ENCODE measurements at regions not wholly inside any gene's neighbourhood (a gene's known extent, or its start where the extent isn't known, plus 50 kb on each side); places are given as distances from the start of the nearest gene placed in this dataset.

DNA sequence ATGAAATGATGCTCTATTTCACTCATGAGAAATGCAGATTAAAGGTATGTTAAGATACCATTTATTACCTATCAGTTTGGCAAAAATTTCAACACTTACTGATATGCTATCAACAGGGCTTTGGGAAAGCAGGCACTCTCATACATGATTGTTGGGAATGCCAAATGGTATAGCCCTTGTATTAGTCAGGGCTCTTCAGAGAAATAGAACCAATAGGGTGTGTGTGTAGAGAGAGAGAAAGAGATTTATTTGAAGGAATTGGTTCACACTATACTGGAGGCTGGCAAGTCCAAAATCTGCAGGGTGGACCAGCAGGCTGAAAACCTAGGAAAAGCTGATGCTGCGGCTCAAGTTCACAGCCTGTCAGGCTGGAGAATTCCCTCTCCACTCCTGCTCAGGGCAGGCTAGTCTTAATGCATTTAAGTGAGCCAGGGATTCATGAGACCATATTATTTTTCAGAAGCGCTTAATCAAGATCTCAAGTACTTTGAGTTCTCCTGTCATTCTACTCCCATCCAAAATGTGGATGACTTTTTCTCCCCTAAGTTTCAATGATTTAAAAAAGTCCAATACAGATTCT is 72.4 kb downstream of the NHLRC3 start:
- H3K36me3 Mint-ChIP-seq: no peaks in the 10 kb centered on the region
- POLR2A ChIA-PET: no interaction called here
- intact Hi-C loops (cut with micrococcal nuclease): no loop called here

DNA sequence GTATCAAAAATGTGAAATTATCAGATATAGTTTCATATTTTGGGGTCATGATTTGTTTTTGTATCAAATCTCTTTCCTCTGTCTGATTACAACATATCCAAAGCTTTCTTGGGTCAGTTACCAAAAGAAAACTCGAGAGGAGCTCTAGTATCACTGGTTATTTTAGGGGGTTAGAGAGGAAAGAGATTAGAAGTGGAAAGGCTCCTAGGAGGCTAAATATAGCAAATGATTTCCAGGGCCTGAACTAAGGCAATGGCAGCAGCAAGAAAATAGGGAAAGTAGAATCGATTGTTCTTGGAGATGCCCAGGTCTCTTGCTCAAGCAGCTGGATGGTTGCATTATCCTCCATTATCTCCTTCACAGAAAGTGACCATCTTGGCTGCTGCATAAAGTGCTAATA is 72.9 kb downstream of the NHLRC3 start:
- H3K36me3 ChIP-seq (ENCODE audit: control insufficient read depth in 2 of 3, insufficient read depth in 3 of 3, low read length in 3 of 3): no peaks in the 10 kb centered on the region
- no peak overlapping the region for H3K27ac ChIP-seq (ENCODE audit: low read depth, low read length)
- ATAC-seq (no peak), DNase-seq (no peak)
- no peaks in the 10 kb centered on the region for H3K4me1 Mint-ChIP-seq
- H3K9me3 Mint-ChIP-seq: peaks cover 0 to 13% (median 2%) of the 10 kb centered on the region in 11 donors
- intact Hi-C loops (cut with micrococcal nuclease): no loop called here
- no peak overlapping the region for H3K4me3 ChIP-seq (ENCODE audit: low read length)
- no peak overlapping the region for H3K27ac Mint-ChIP-seq
- CTCF ChIA-PET: no interaction called here
- no peaks in the 10 kb centered on the region for H3K9me3 ChIP-seq (ENCODE audit: control insufficient read depth in 2 of 3, low read length in 3 of 3)
- no peaks in the 10 kb centered on the region for H3K36me3 Mint-ChIP-seq
- POLR2A ChIA-PET: no interaction called here
- no peak overlapping the region for H3K4me3 Mint-ChIP-seq
- H3K27me3 ChIP-seq (ENCODE audit: control insufficient read depth in 2 of 2, insufficient read depth in 2 of 2, low read length in 2 of 2): no peaks in the 10 kb centered on the region
- no peaks in the 10 kb centered on the region for H3K4me1 ChIP-seq (ENCODE audit: control insufficient read depth in 2 of 2, insufficient read depth in 2 of 2, low read length in 2 of 2)
- H3K27me3 Mint-ChIP-seq: peaks cover 9 to 22% (median 18%) of the 10 kb centered on the region in 5 donors

More for the DNA sequence above, 72.4 kb downstream of the NHLRC3 start:
- no peaks in the 10 kb centered on the region for H3K4me1 ChIP-seq (ENCODE audit: control insufficient read depth in 2 of 2, insufficient read depth in 2 of 2, low read length in 2 of 2)
- Mint-ChIP-seq H3K27me3 (peaks cover 13 to 21% (median 19%) of the 10 kb centered on the region in 5 donors), H3K4me3 (no peak overlapping the region), H3K27ac (no peak overlapping the region), H3K9me3 (peaks cover 0 to 8% (median 2%) of the 10 kb centered on the region in 11 donors), H3K4me1 (no peaks in the 10 kb centered on the region)
- no peak overlapping the region for H3K4me3 ChIP-seq (ENCODE audit: low read length)
- H3K27me3 ChIP-seq (ENCODE audit: control insufficient read depth in 2 of 2, insufficient read depth in 2 of 2, low read length in 2 of 2): no peaks in the 10 kb centered on the region
- H3K27ac ChIP-seq (ENCODE audit: low read depth, low read length): no peak overlapping the region
- DNase-seq: no peak
- H3K9me3 ChIP-seq (ENCODE audit: control insufficient read depth in 2 of 3, low read length in 3 of 3): no peaks in the 10 kb centered on the region
- ATAC-seq: no peak
- CTCF ChIA-PET: no interaction called here
- no peaks in the 10 kb centered on the region for H3K36me3 ChIP-seq (ENCODE audit: control insufficient read depth in 2 of 3, insufficient read depth in 3 of 3, low read length in 3 of 3)

DNA sequence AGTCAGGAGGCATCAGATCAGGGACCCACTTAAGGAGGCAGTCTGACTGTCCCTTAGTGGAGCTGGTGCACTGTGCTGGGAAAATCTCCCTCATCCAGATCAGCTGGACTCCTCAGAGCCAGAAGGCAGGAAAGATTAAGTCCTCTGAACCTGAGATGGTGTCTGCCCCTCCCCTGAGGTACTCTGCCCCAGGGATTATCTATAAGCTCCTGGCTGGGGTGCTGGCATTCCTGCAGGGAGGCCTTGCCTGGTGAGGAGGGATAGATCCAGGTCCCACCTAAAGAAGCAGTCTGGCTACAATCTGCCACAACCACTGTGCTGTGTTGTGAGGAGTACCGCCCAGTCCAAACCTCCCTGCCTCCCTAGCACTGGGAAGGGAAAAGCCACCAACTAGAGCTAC is 81.2 kb downstream of the NHLRC3 start:
- Mint-ChIP-seq H3K27me3 (peaks cover 14 to 33% (median 23%) of the 10 kb centered on the region in 5 donors), H3K4me1 (no peaks in the 10 kb centered on the region), H3K9me3 (peaks cover 4 to 23% (median 7%) of the 10 kb centered on the region in 11 donors), H3K36me3 (peaks cover 0 to 4% (median 0%) of the 10 kb centered on the region in 5 donors), H3K4me3 (no peak overlapping the region), H3K27ac (no peak overlapping the region)
- DNase-seq (no peak), ATAC-seq (no peak)
- intact Hi-C loops (cut with micrococcal nuclease): no loop called here
- H3K9me3 ChIP-seq (ENCODE audit: control insufficient read depth in 2 of 3, low read length in 3 of 3): no peaks in the 10 kb centered on the region
- H3K36me3 ChIP-seq (ENCODE audit: control insufficient read depth in 2 of 3, insufficient read depth in 3 of 3, low read length in 3 of 3): no peaks in the 10 kb centered on the region
- no peak overlapping the region for H3K27ac ChIP-seq (ENCODE audit: low read depth, low read length)
- POLR2A ChIA-PET: no interaction called here
- H3K4me3 ChIP-seq (ENCODE audit: low read length): no peak overlapping the region
- H3K4me1 ChIP-seq (ENCODE audit: control insufficient read depth in 2 of 2, insufficient read depth in 2 of 2, low read length in 2 of 2): no peaks in the 10 kb centered on the region
- CTCF ChIA-PET: no interaction called here
- no peaks in the 10 kb centered on the region for H3K27me3 ChIP-seq (ENCODE audit: control insufficient read depth in 2 of 2, insufficient read depth in 2 of 2, low read length in 2 of 2)

DNA sequence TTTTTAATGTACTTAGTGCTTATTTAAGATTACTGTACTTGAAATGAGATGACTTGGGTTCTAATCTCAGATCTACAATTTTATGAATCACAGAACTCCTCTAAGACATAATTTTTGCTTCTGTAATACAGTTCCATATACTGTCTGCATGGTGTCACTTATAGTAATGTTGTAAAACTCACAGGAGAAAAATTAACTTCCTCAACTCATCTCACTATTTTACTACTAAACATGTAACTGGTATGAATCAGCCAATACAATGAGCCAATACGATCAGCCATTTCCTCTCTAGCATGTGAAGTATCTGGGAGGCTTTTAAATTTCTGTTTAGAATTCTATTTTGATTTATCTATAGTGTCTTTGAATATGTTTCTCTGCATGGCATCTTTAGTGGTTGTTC is 85.3 kb downstream of the NHLRC3 start:
- no peaks in the 10 kb centered on the region for H3K4me1 ChIP-seq (ENCODE audit: control insufficient read depth in 2 of 2, insufficient read depth in 2 of 2, low read length in 2 of 2)
- H3K27me3 ChIP-seq (ENCODE audit: control insufficient read depth in 2 of 2, insufficient read depth in 2 of 2, low read length in 2 of 2): no peaks in the 10 kb centered on the region
- no peak overlapping the region for H3K4me3 Mint-ChIP-seq
- peaks cover 0 to 3% (median under 1%) of the 10 kb centered on the region in 11 donors for H3K9me3 Mint-ChIP-seq
- no peaks in the 10 kb centered on the region for H3K4me1 Mint-ChIP-seq
- H3K27me3 Mint-ChIP-seq: peaks cover 2 to 19% (median 13%) of the 10 kb centered on the region in 5 donors
- no peak overlapping the region for H3K27ac ChIP-seq (ENCODE audit: low read depth, low read length)
- ChIA-PET POLR2A (no interaction called here), CTCF (no interaction called here)
- intact Hi-C loops (cut with micrococcal nuclease): no loop called here
- ATAC-seq (no peak), DNase-seq (no peak)
- no peak overlapping the region for H3K4me3 ChIP-seq (ENCODE audit: low read length)
- no peaks in the 10 kb centered on the region for H3K36me3 ChIP-seq (ENCODE audit: control insufficient read depth in 2 of 3, insufficient read depth in 3 of 3, low read length in 3 of 3)
- H3K27ac Mint-ChIP-seq: no peak overlapping the region
- H3K9me3 ChIP-seq (ENCODE audit: control insufficient read depth in 2 of 3, low read length in 3 of 3): no peaks in the 10 kb centered on the region
- no peaks in the 10 kb centered on the region for H3K36me3 Mint-ChIP-seq

DNA sequence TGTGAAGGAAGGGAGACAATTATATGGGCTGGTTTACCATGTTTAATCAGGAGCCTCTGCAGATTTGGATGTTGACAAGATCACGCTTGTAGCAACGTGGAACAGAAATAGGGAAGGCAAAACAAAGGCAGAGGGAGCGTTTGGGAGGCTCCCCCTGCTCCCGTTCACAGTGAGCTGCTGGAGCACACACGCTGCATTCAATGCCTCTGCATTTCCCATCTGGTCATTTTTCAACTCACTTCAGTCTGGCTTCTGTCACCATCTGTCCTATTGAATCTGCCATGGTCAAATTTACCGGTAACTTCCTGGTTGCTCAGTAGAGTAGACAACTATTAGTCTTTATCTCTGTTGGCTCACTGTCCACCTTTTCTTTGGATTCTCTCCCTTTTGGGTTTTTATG is 91.0 kb downstream of the NHLRC3 start:
- Histone ChIP-seq H3K4me1 (ENCODE audit: control insufficient read depth in 2 of 2, insufficient read depth in 2 of 2, low read length in 2 of 2) (no peaks in the 10 kb centered on the region), H3K27me3 (ENCODE audit: control insufficient read depth in 2 of 2, insufficient read depth in 2 of 2, low read length in 2 of 2) (no peaks in the 10 kb centered on the region), H3K4me3 (ENCODE audit: low read length) (no peak overlapping the region), H3K36me3 (ENCODE audit: control insufficient read depth in 2 of 3, insufficient read depth in 3 of 3, low read length in 3 of 3) (no peaks in the 10 kb centered on the region), H3K9me3 (ENCODE audit: control insufficient read depth in 2 of 3, low read length in 3 of 3) (no peaks in the 10 kb centered on the region), H3K27ac (ENCODE audit: low read depth, low read length) (no peak overlapping the region)
- ChIA-PET POLR2A (no interaction called here), CTCF (no interaction called here)
- no peaks in the 10 kb centered on the region for H3K4me1 Mint-ChIP-seq
- H3K27me3 Mint-ChIP-seq: peaks cover 2 to 21% (median 13%) of the 10 kb centered on the region in 5 donors
- intact Hi-C loops (cut with micrococcal nuclease): no loop called here
- H3K9me3 Mint-ChIP-seq: no peaks in the 10 kb centered on the region
- ATAC-seq: no peak
- H3K36me3 Mint-ChIP-seq: no peaks in the 10 kb centered on the region
- no peak overlapping the region for H3K4me3 Mint-ChIP-seq
- no peak for DNase-seq
- H3K27ac Mint-ChIP-seq: no peak overlapping the region

DNA sequence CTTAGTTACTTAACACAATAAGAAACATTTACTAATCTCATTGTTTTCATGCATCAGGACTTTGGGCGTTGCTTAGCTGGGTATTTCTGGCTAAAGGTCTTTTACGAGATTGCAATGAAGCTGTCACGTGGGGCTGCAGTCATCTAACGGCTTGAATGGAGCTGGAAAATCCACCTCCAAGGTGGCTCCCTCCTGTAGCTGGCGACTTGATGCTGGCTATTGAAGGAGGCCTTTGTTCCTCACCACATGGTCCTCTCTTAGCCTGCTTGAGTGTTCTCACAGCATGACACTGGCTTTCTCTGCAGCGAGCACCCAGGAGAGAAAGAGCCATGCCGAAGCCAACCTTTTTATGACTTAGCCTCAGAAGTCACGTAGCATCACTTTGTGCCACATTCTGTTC is 92.0 kb downstream of the NHLRC3 start:
- no peaks in the 10 kb centered on the region for H3K36me3 ChIP-seq (ENCODE audit: control insufficient read depth in 2 of 3, insufficient read depth in 3 of 3, low read length in 3 of 3)
- Mint-ChIP-seq H3K36me3 (no peaks in the 10 kb centered on the region), H3K4me3 (no peak overlapping the region), H3K27ac (no peak overlapping the region), H3K27me3 (peaks cover 2 to 28% (median 16%) of the 10 kb centered on the region in 5 donors), H3K9me3 (no peaks in the 10 kb centered on the region), H3K4me1 (no peaks in the 10 kb centered on the region)
- no peaks in the 10 kb centered on the region for H3K27me3 ChIP-seq (ENCODE audit: control insufficient read depth in 2 of 2, insufficient read depth in 2 of 2, low read length in 2 of 2)
- POLR2A ChIA-PET: no interaction called here
- no peak for ATAC-seq
- intact Hi-C loops (cut with micrococcal nuclease): no loop called here
- no peak overlapping the region for H3K27ac ChIP-seq (ENCODE audit: low read depth, low read length)
- no peak overlapping the region for H3K4me3 ChIP-seq (ENCODE audit: low read length)
- H3K9me3 ChIP-seq (ENCODE audit: control insufficient read depth in 2 of 3, low read length in 3 of 3): no peaks in the 10 kb centered on the region
- no peaks in the 10 kb centered on the region for H3K4me1 ChIP-seq (ENCODE audit: control insufficient read depth in 2 of 2, insufficient read depth in 2 of 2, low read length in 2 of 2)
- CTCF ChIA-PET: no interaction called here
- DNase-seq: no peak

DNA sequence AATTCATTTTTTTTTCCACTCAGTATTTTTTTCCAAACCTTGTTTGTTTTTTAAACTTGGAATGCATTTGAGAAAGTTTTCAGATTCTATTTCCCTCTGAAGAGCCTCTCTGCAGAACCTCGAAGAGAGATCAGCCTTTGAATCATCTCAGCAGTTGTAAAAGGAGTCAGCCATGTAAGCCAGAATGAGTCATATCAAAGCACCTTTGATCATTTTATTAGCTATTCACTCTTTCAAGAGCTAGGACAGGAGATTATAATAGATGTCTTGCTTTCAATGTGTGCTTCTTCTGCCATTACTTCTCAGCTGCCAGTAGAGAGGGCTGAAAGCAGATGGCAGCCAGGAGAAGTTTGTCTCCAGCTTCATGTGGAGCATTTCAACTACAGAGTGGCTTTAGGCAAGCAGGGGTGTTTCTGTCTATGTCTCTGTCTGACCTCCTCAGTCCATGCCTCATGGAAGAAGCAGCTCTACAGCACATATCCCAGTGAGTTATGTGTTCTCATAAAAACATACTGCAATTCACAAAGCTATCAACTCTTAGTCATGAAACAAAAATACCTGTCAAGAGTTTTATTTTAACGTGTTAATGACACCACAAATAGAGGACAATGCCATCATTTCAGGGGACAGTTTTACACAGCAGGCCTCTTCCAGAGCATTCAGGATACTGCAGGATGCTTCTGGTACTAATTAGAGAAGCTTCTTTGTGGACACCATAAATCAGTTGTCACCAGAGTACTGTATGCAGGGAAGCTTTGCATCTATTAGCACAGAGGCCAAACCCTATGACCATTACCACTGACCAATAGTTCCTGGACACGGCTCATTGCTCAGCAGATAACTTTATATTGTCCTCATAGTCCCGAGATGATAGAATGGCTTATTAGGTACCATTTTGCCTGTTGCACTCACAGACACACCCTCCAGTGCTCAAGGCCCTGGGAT is 94.3 kb downstream of the NHLRC3 start:
- Histone ChIP-seq H3K4me3 (ENCODE audit: low read length) (no peak overlapping the region), H3K4me1 (ENCODE audit: control insufficient read depth in 2 of 2, insufficient read depth in 2 of 2, low read length in 2 of 2) (no peaks in the 10 kb centered on the region), H3K36me3 (ENCODE audit: control insufficient read depth in 2 of 3, insufficient read depth in 3 of 3, low read length in 3 of 3) (no peaks in the 10 kb centered on the region), H3K27me3 (ENCODE audit: control insufficient read depth in 2 of 2, insufficient read depth in 2 of 2, low read length in 2 of 2) (no peaks in the 10 kb centered on the region), H3K9me3 (ENCODE audit: control insufficient read depth in 2 of 3, low read length in 3 of 3) (no peaks in the 10 kb centered on the region), H3K27ac (ENCODE audit: low read depth, low read length) (no peak overlapping the region)
- ChIA-PET CTCF (no interaction called here), POLR2A (no interaction called here)
- intact Hi-C loops (cut with micrococcal nuclease): no loop called here
- H3K4me3 Mint-ChIP-seq: no peak overlapping the region
- no peaks in the 10 kb centered on the region for H3K36me3 Mint-ChIP-seq
- peaks cover 0 to 28% (median 18%) of the 10 kb centered on the region in 5 donors for H3K27me3 Mint-ChIP-seq
- H3K4me1 Mint-ChIP-seq: no peaks in the 10 kb centered on the region
- ATAC-seq: no peak
- DNase-seq: no peak
- H3K9me3 Mint-ChIP-seq: no peaks in the 10 kb centered on the region
- H3K27ac Mint-ChIP-seq: no peak overlapping the region
